Subcutaneous abdominal adipose tissue (tissue), 5 donors: ENCODE measurements at regions not wholly inside any gene's neighbourhood (a gene's known extent, or its start where the extent isn't known, plus 50 kb on each side); places are given as distances from the start of the nearest gene placed in this dataset.

ENCODE experiments used
- H3K27ac ChIP-seq: one replicate; pipeline ENCODE4 v1.7.0; 2013; ENCODE audit warnings: low read depth, mild to moderate bottlenecking, inconsistent platforms, low read length, moderate library complexity
- H3K27me3 ChIP-seq, 5 donors: one replicate each; pipeline ENCODE4 v1.7.0; 2013; ENCODE audit warnings: low read length in 5 of 5, inconsistent platforms in 1 of 5; ENCODE audit not compliant: control insufficient read depth in 5 of 5, insufficient read depth in 4 of 5
- H3K36me3 ChIP-seq, 5 donors: one replicate each; pipeline ENCODE4 v1.7.0; 2013; ENCODE audit warnings: low read length in 5 of 5; ENCODE audit not compliant: control insufficient read depth in 5 of 5, insufficient read depth in 5 of 5
- H3K4me1 ChIP-seq, 5 donors: one replicate each; pipeline ENCODE4 v1.7.0; 2013; ENCODE audit warnings: low read length in 5 of 5, mild to moderate bottlenecking in 3 of 5, moderate library complexity in 1 of 5; ENCODE audit not compliant: control insufficient read depth in 5 of 5, insufficient read depth in 5 of 5
- H3K4me3 ChIP-seq, 5 donors: one replicate each; pipeline ENCODE4 v1.7.0; 2013; ENCODE audit warnings: low read length in 5 of 5, low read depth in 1 of 5
- H3K9ac ChIP-seq, 5 donors: one replicate each; pipeline ENCODE4 v1.7.0; 2013; ENCODE audit warnings: low read length in 5 of 5, mild to moderate bottlenecking in 4 of 5, moderate library complexity in 3 of 5
- H3K9me3 ChIP-seq, 5 donors: one replicate each; pipeline ENCODE4 v1.7.0; 2013; ENCODE audit warnings: low read length in 5 of 5; ENCODE audit not compliant: control insufficient read depth in 5 of 5
- donor health status: healthy.
- donor health status: healthy.
- donor health status: healthy.
- donor health status: healthy.
- donor health status: healthy.

GRCh38 chr1:201662646-201663045 is 123.7 kb downstream of the NAV1 start:
- no peaks in the 10 kb centered on the region for H3K4me1 ChIP-seq
- no peaks in the 10 kb centered on the region for H3K9me3 ChIP-seq
- no peak overlapping the region for H3K4me3 ChIP-seq
- peaks cover 0 to 15% (median 6%) of the 10 kb centered on the region in 5 donors for H3K36me3 ChIP-seq
- H3K9ac ChIP-seq: no peak overlapping the region
- H3K27me3 ChIP-seq: no peaks in the 10 kb centered on the region
- H3K27ac ChIP-seq: no peak overlapping the region

- Histone ChIP-seq H3K4me1 (no peaks in the 10 kb centered on the region), H3K9ac (no peak overlapping the region), H3K27me3 (no peaks in the 10 kb centered on the region), H3K9me3 (no peaks in the 10 kb centered on the region), H3K27ac (no peak overlapping the region), H3K36me3 (peaks cover 0 to 15% (median 8%) of the 10 kb centered on the region in 5 donors), H3K4me3 (no peak overlapping the region)
Measured at GRCh38 chr1:201663491-201664113, 124.7 kb downstream of the NAV1 start.

- Histone ChIP-seq H3K4me1 (no peaks in the 10 kb centered on the region), H3K27ac (no peak overlapping the region), H3K27me3 (no peaks in the 10 kb centered on the region), H3K36me3 (peaks cover 0 to 14% (median 2%) of the 10 kb centered on the region in 5 donors), H3K9ac (no peak overlapping the region), H3K4me3 (no peak overlapping the region), H3K9me3 (no peaks in the 10 kb centered on the region)
Measured at GRCh38 chr1:201665036-201665435, 126.1 kb downstream of the NAV1 start.

GRCh38 chr1:201666102-201666501 is 127.2 kb downstream of the NAV1 start:
- no peak overlapping the region for H3K9ac ChIP-seq
- H3K36me3 ChIP-seq: peaks cover 0 to 8% (median 0%) of the 10 kb centered on the region in 5 donors
- no peak overlapping the region for H3K27ac ChIP-seq
- no peaks in the 10 kb centered on the region for H3K4me1 ChIP-seq
- no peak overlapping the region for H3K4me3 ChIP-seq
- no peaks in the 10 kb centered on the region for H3K27me3 ChIP-seq
- H3K9me3 ChIP-seq: no peaks in the 10 kb centered on the region

GRCh38 chr1:201666645-201667044 is 127.7 kb downstream of the NAV1 start:
- Histone ChIP-seq H3K27me3 (no peaks in the 10 kb centered on the region), H3K9ac (no peak overlapping the region), H3K4me3 (no peak overlapping the region), H3K4me1 (no peaks in the 10 kb centered on the region), H3K36me3 (peaks cover 0 to 8% (median 0%) of the 10 kb centered on the region in 5 donors), H3K27ac (no peak overlapping the region), H3K9me3 (no peaks in the 10 kb centered on the region)

- H3K9me3 ChIP-seq: no peaks in the 10 kb centered on the region
- no peaks in the 10 kb centered on the region for H3K4me1 ChIP-seq
- H3K36me3 ChIP-seq: peaks cover 0 to 8% (median 0%) of the 10 kb centered on the region in 5 donors
- no peak overlapping the region for H3K9ac ChIP-seq
- no peaks in the 10 kb centered on the region for H3K27me3 ChIP-seq
- H3K27ac ChIP-seq: no peak overlapping the region
- H3K4me3 ChIP-seq: no peak overlapping the region
Measured at GRCh38 chr1:201667479-201667878, 128.6 kb downstream of the NAV1 start.

GRCh38 chr1:201670517-201670916 is 131.6 kb downstream of the NAV1 start:
- Histone ChIP-seq H3K27me3 (no peaks in the 10 kb centered on the region), H3K9me3 (no peaks in the 10 kb centered on the region), H3K36me3 (peaks cover 0 to 5% (median 0%) of the 10 kb centered on the region in 5 donors), H3K4me1 (peaks cover 0 to 13% (median 8%) of the 10 kb centered on the region in 5 donors), H3K4me3 (no peak overlapping the region), H3K9ac (no peak overlapping the region), H3K27ac (no peak overlapping the region)

- Histone ChIP-seq H3K27ac (no peak overlapping the region), H3K9me3 (no peaks in the 10 kb centered on the region), H3K27me3 (no peaks in the 10 kb centered on the region), H3K36me3 (peaks cover 0 to 3% (median 0%) of the 10 kb centered on the region in 5 donors), H3K9ac (no peak overlapping the region), H3K4me3 (no peak overlapping the region), H3K4me1 (peaks cover 7 to 27% (median 21%) of the 10 kb centered on the region in 5 donors)
Measured at GRCh38 chr1:201672685-201673084, 133.8 kb downstream of the NAV1 start.

- H3K4me3 ChIP-seq: no peak overlapping the region
- no peaks in the 10 kb centered on the region for H3K9me3 ChIP-seq
- peaks cover 7 to 27% (median 21%) of the 10 kb centered on the region in 5 donors for H3K4me1 ChIP-seq
- H3K27me3 ChIP-seq: no peaks in the 10 kb centered on the region
- peaks cover 0 to 3% (median 0%) of the 10 kb centered on the region in 5 donors for H3K36me3 ChIP-seq
- H3K9ac ChIP-seq: no peak overlapping the region
- no peak overlapping the region for H3K27ac ChIP-seq
Measured at GRCh38 chr1:201673093-201673492, 134.2 kb downstream of the NAV1 start.

GRCh38 chr1:201673915-201674314 is 135.0 kb downstream of the NAV1 start:
- no peak overlapping the region for H3K4me3 ChIP-seq
- H3K27ac ChIP-seq: no peak overlapping the region
- H3K36me3 ChIP-seq: peaks cover 0 to 3% (median under 1%) of the 10 kb centered on the region in 5 donors
- H3K9ac ChIP-seq: no peak overlapping the region
- no peaks in the 10 kb centered on the region for H3K9me3 ChIP-seq
- no peaks in the 10 kb centered on the region for H3K27me3 ChIP-seq
- H3K4me1 ChIP-seq: peaks cover 7 to 33% (median 23%) of the 10 kb centered on the region in 5 donors
